ENCODE measurements at regions not wholly inside any gene's neighbourhood (a gene's known extent, or its start where the extent isn't known, plus 50 kb on each side); places are given as distances from the start of the nearest gene placed in this dataset.

DNA sequence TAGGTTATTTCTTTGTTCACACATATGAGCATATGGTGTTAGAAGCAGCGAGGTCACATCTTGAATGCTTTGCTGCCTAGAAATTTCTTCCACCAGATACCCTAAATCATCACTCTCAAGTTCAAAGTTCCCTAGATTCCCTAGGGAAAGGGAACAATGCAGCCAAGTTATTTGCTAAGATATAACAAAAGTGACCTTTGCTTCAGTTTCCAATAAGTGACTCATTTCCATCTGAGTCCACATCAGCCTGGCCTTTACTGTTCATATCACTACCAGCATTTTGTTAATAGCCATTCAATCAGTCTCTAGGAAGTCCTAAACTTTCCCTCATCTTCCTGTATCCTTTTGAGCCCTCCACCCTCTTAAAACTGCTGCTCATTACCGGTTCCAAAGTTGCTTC, 1502.5 kb downstream of the KCNT2 start:
- DNase-seq (no peak), FAIRE-seq (no peak)
- no peaks in the 10 kb centered on the region for H3K36me3 ChIP-seq (ENCODE audit: control insufficient read depth in 2 of 3, insufficient read depth in 3 of 3, low read length in 3 of 3)
- H3K4me1 ChIP-seq (ENCODE audit: control insufficient read depth in 2 of 3, insufficient read depth in 2 of 3, low read depth in 1 of 3, low read length in 3 of 3) = no peaks in the 10 kb centered on the region
- no peaks in the 10 kb centered on the region for H3K27me3 ChIP-seq (ENCODE audit: control insufficient read depth, insufficient read depth, low read length)
- TF ChIP-seq, protein P1, sequence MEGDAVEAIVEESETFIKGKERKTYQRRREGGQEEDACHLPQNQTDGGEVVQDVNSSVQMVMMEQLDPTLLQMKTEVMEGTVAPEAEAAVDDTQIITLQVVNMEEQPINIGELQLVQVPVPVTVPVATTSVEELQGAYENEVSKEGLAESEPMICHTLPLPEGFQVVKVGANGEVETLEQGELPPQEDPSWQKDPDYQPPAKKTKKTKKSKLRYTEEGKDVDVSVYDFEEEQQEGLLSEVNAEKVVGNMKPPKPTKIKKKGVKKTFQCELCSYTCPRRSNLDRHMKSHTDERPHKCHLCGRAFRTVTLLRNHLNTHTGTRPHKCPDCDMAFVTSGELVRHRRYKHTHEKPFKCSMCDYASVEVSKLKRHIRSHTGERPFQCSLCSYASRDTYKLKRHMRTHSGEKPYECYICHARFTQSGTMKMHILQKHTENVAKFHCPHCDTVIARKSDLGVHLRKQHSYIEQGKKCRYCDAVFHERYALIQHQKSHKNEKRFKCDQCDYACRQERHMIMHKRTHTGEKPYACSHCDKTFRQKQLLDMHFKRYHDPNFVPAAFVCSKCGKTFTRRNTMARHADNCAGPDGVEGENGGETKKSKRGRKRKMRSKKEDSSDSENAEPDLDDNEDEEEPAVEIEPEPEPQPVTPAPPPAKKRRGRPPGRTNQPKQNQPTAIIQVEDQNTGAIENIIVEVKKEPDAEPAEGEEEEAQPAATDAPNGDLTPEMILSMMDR (IDR thresholded peaks at IDR 0.05; ENCODE audit: borderline replicate concordance, extremely low read depth, insufficient read depth) = no peak
- no peak overlapping the region for H3K9ac ChIP-seq (ENCODE audit: low read length in 3 of 3)
- intact Hi-C loops (cut with DNase I) = no loop called here
- no peak overlapping the region for H3K27ac ChIP-seq (ENCODE audit: low read depth in 2 of 2, low read length in 2 of 2)
- H3K9me3 ChIP-seq (ENCODE audit: control insufficient read depth in 2 of 3, insufficient read depth in 1 of 3, low read length in 3 of 3) = no peaks in the 10 kb centered on the region
- H3K4me3 ChIP-seq (ENCODE audit: low read length in 3 of 3) = no peak overlapping the region

DNA sequence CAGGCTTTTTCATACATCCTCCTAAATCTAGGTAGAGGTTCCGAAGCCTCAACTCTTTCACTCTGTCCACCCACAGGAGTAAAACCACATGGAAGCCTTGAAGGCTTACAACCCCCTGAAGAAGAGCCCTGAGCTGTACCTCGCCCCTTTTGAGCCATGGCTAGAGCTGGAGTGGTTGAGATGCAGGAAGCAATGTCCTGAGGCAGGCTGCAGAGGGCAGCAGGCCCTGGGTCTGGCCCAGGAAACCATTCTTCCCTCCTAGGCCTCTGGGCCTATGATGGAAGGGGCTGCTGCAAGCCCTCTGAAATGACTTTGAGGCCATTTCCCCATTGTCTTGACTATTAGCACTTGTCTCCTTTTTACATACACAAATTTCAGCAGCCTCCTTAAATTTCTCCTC, 1503.0 kb downstream of the KCNT2 start:
- FAIRE-seq = no peak
- TF ChIP-seq, protein P1 (IDR thresholded peaks at IDR 0.05; ENCODE audit: borderline replicate concordance, extremely low read depth, insufficient read depth) = no peak
- Histone ChIP-seq H3K4me1 (ENCODE audit: control insufficient read depth in 2 of 3, insufficient read depth in 2 of 3, low read depth in 1 of 3, low read length in 3 of 3) (no peaks in the 10 kb centered on the region), H3K36me3 (ENCODE audit: control insufficient read depth in 2 of 3, insufficient read depth in 3 of 3, low read length in 3 of 3) (no peaks in the 10 kb centered on the region), H3K4me3 (ENCODE audit: low read length in 3 of 3) (no peak overlapping the region), H3K9ac (ENCODE audit: low read length in 3 of 3) (no peak overlapping the region), H3K27me3 (ENCODE audit: control insufficient read depth, insufficient read depth, low read length) (no peaks in the 10 kb centered on the region), H3K27ac (ENCODE audit: low read depth in 2 of 2, low read length in 2 of 2) (no peak overlapping the region), H3K9me3 (ENCODE audit: control insufficient read depth in 2 of 3, insufficient read depth in 1 of 3, low read length in 3 of 3) (no peaks in the 10 kb centered on the region)
- DNase-seq = no peak
- intact Hi-C loops (cut with DNase I) = no loop called here

DNA sequence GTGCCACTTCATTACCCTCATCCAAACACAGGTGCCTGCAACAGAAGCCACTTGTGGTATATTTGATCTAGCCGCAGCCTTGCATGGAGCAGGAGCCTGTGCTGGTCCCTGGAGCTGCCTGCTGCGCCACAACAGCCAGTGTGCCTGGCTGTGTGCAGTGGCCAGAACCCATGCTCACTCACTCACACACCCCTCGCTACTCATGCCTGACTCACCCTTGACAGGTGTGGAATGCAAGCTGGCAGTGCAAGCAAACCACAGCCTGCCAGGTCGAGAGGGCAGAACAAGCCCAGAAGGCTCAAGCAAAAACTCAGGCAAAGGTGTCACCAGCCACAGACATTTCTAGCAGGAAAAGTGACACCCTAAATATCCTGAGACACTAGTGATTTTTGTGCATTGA, 1510.9 kb downstream of the KCNT2 start:
- no peak overlapping the region for H3K27ac ChIP-seq (ENCODE audit: low read depth in 2 of 2, low read length in 2 of 2)
- DNase-seq (peak in 1 of 5 donors; percentile 23), FAIRE-seq (no peak)
- H3K4me1 ChIP-seq (ENCODE audit: control insufficient read depth in 2 of 3, insufficient read depth in 2 of 3, low read depth in 1 of 3, low read length in 3 of 3) = no peaks in the 10 kb centered on the region
- no peak overlapping the region for H3K9ac ChIP-seq (ENCODE audit: low read length in 3 of 3)
- H3K4me3 ChIP-seq (ENCODE audit: low read length in 3 of 3) = no peak overlapping the region
- TF ChIP-seq, protein P1 (IDR thresholded peaks at IDR 0.05; ENCODE audit: borderline replicate concordance, extremely low read depth, insufficient read depth) = no peak
- H3K27me3 ChIP-seq (ENCODE audit: control insufficient read depth, insufficient read depth, low read length) = no peaks in the 10 kb centered on the region
- intact Hi-C loops (cut with DNase I) = no loop called here
- H3K9me3 ChIP-seq (ENCODE audit: control insufficient read depth in 2 of 3, insufficient read depth in 1 of 3, low read length in 3 of 3) = no peaks in the 10 kb centered on the region
- no peaks in the 10 kb centered on the region for H3K36me3 ChIP-seq (ENCODE audit: control insufficient read depth in 2 of 3, insufficient read depth in 3 of 3, low read length in 3 of 3)

DNA sequence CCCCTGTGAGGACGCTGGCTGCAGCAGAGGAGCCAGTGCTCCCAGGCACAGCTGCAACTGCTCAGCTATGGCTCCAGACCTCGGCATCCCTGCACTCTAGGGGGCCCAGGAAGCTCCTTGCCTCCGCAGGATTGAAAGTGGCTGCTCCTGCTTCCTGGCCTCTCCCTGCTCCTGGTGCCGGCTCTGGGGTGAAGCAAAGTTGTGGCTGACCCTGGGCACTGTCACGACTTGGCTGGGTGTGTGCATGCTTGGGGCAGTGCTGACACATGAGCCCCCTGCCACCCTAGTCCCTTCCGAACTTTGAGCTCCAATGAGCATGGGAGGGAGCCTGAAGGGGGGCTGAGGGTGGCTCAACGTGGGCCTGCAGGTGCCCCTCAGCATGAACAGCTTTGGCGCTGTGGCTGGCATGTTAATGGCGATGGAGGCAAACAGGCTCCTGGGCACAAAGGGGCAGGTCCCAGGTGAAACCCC, 1512.2 kb downstream of the KCNT2 start:
- Histone ChIP-seq H3K36me3 (ENCODE audit: control insufficient read depth in 2 of 3, insufficient read depth in 3 of 3, low read length in 3 of 3) (no peaks in the 10 kb centered on the region), H3K4me1 (ENCODE audit: control insufficient read depth in 2 of 3, insufficient read depth in 2 of 3, low read depth in 1 of 3, low read length in 3 of 3) (no peaks in the 10 kb centered on the region), H3K27ac (ENCODE audit: low read depth in 2 of 2, low read length in 2 of 2) (no peak overlapping the region), H3K27me3 (ENCODE audit: control insufficient read depth, insufficient read depth, low read length) (no peaks in the 10 kb centered on the region), H3K9me3 (ENCODE audit: control insufficient read depth in 2 of 3, insufficient read depth in 1 of 3, low read length in 3 of 3) (no peaks in the 10 kb centered on the region), H3K9ac (ENCODE audit: low read length in 3 of 3) (no peak overlapping the region), H3K4me3 (ENCODE audit: low read length in 3 of 3) (no peak overlapping the region)
- intact Hi-C loops (cut with DNase I) = no loop called here
- FAIRE-seq (no peak), DNase-seq (peak in 1 of 5 donors; percentile 48)
- TF ChIP-seq, protein P1 (IDR thresholded peaks at IDR 0.05; ENCODE audit: borderline replicate concordance, extremely low read depth, insufficient read depth) = no peak

Measured in kidney (tissue), 13 donors.